Neural cell (in vitro differentiated cells): ENCODE measurements at regions not wholly inside any gene's neighbourhood (a gene's known extent, or its start where the extent isn't known, plus 50 kb on each side); places are given as distances from the start of the nearest gene placed in this dataset.

ENCODE experiments used
- CTCF ChIP-seq: fragments of 450-650 bp; IDR thresholded peaks from 2 replicates; pipeline ENCODE4 v1.5.1; 2014; ENCODE audit warnings: antibody characterized with exemption, mild to moderate bottlenecking, moderate library complexity; ENCODE audit not compliant: poor library complexity, severe bottlenecking
- EP300 ChIP-seq: fragments of 450-650 bp; conservative IDR thresholded peaks from 2 replicates; pipeline ENCODE4 v1.6.1; 2014; ENCODE audit warnings: antibody characterized with exemption, mild to moderate bottlenecking, moderate library complexity; ENCODE audit not compliant: poor library complexity, severe bottlenecking
- EZH2 ChIP-seq: fragments of 200-600, 300-800 bp; shearing (Covaris generic), sonication (generic); IDR thresholded peaks from 2 replicates; pipeline ENCODE4 v1.6.1; 2014; ENCODE audit warnings: antibody characterized with exemption, low read length, borderline replicate concordance, mild to moderate bottlenecking; ENCODE audit not compliant: insufficient read depth, poor library complexity, severe bottlenecking
- POLR2AphosphoS5 ChIP-seq: IDR thresholded peaks from 2 replicates; pipeline ENCODE4 v1.6.1; 2012
- RAD21 ChIP-seq: fragments of 450-650 bp; conservative IDR thresholded peaks from 2 replicates; pipeline ENCODE4 v1.6.1; 2014; ENCODE audit warnings: antibody characterized with exemption, mild to moderate bottlenecking, moderate library complexity
- REST ChIP-seq: IDR thresholded peaks from 2 replicates; pipeline ENCODE4 v1.6.1; 2012; ENCODE audit warnings: borderline replicate concordance
- SMC3 ChIP-seq: fragments of 450-650 bp; conservative IDR thresholded peaks from 2 replicates; pipeline ENCODE4 v1.6.1; 2014; ENCODE audit warnings: antibody characterized with exemption, mild to moderate bottlenecking, moderate library complexity; ENCODE audit not compliant: poor library complexity

GRCh38 chr21:34263629-34264028 is 100.2 kb upstream of the KCNE2 start:
- TF ChIP-seq CTCF (no peak), REST (no peak), EP300 (no peak), POLR2AphosphoS5 (no peak), EZH2 (no peak), SMC3 (no peak), RAD21 (no peak)
